Suprapubic skin (tissue), 4 donors: ENCODE measurements at regions not wholly inside any gene's neighbourhood (a gene's known extent, or its start where the extent isn't known, plus 50 kb on each side); places are given as distances from the start of the nearest gene placed in this dataset.

Experiments used
- EP300 ChIP-seq: sonication (generic); formaldehyde crosslinking; IDR thresholded peaks from one replicate; pipeline ENCODE4 v1.6.1; 2017; ENCODE audit warnings: antibody characterized with exemption
- POLR2A ChIP-seq, 2 donors: fragments of 450-650 bp; IDR thresholded peaks; one replicate each; pipeline ENCODE4 v1.6.1; 2017; ENCODE audit warnings: antibody characterized with exemption in 2 of 2, mild to moderate bottlenecking in 2 of 2, moderate library complexity in 2 of 2
- POLR2AphosphoS5 ChIP-seq, 3 donors: sonication (generic); formaldehyde crosslinking; IDR thresholded peaks; one replicate each; pipeline ENCODE4 v1.6.1; 2017; ENCODE audit warnings: antibody characterized with exemption in 3 of 3
- TF ChIP-seq, protein P1 (sequence below), 2 donors: fragments of 200-600 bp in 1 of 2; fragments of 450-650 bp in 1 of 2; sonication (generic) in 1 of 2; IDR thresholded peaks; one replicate each; pipeline ENCODE4 v1.5.1; 2016 to 2019; ENCODE audit warnings: antibody characterized with exemption in 2 of 2, mild to moderate bottlenecking in 1 of 2, moderate library complexity in 1 of 2

DNA sequence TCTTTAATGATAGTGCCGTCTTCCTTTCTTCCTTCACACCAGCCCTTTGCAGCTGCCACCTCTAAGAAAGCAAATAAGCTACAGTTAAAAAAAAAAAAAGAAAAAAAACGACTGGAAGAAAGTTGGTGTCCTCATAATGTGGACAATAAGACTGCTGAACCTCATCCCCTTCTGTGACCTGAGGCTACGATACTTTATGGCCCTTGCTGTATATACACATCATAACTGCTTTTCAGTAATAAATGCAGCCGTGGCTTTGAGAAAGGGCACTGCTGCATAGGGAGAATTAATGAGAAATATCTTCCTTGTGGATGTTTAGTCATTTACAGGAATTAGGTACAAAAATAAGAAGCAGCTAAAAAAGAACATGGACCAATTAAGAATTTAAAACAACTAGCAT is 333.8 kb upstream of the ADGRL2 start:
- TF ChIP-seq, protein P1, sequence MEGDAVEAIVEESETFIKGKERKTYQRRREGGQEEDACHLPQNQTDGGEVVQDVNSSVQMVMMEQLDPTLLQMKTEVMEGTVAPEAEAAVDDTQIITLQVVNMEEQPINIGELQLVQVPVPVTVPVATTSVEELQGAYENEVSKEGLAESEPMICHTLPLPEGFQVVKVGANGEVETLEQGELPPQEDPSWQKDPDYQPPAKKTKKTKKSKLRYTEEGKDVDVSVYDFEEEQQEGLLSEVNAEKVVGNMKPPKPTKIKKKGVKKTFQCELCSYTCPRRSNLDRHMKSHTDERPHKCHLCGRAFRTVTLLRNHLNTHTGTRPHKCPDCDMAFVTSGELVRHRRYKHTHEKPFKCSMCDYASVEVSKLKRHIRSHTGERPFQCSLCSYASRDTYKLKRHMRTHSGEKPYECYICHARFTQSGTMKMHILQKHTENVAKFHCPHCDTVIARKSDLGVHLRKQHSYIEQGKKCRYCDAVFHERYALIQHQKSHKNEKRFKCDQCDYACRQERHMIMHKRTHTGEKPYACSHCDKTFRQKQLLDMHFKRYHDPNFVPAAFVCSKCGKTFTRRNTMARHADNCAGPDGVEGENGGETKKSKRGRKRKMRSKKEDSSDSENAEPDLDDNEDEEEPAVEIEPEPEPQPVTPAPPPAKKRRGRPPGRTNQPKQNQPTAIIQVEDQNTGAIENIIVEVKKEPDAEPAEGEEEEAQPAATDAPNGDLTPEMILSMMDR (IDR thresholded peaks at IDR 0.05) = no peak
- TF ChIP-seq POLR2AphosphoS5 (IDR thresholded peaks at IDR 0.05) (no peak), EP300 (no peak), POLR2A (IDR thresholded peaks at IDR 0.05) (no peak)
